Heart left ventricle (tissue), 16 donors: ENCODE measurements at regions not wholly inside any gene's neighbourhood (a gene's known extent, or its start where the extent isn't known, plus 50 kb on each side); places are given as distances from the start of the nearest gene placed in this dataset.

Source experiments
- ATAC-seq, 4 donors: fragments of 200-7000 bp; cut with Tn5 transposase; one replicate each; pipeline ENCODE4 v1.9.1; 2020 to 2022; ENCODE audit warnings: moderate library complexity in 4 of 4, mild to moderate bottlenecking in 3 of 4, moderate number of reproducible peaks in 1 of 4
- DNase-seq, 5 donors: peaks; one replicate each; pipeline ENCODE4 v3.0.0-alpha.2; 2020
- H3K27ac ChIP-seq, 12 donors: fragments of 200-600 bp; sonication (generic) in 4 of 12; one replicate each; pipeline versions ENCODE4 v1.5.0 to v1.8.0; 2016 to 2022; ENCODE audit warnings: mild to moderate bottlenecking in 2 of 12
- H3K27me3 ChIP-seq, 9 donors: fragments of 200-600 bp; sonication (generic) in 2 of 9; one replicate each; pipeline versions ENCODE4 v1.5.1 to v1.8.0; 2016 to 2022; ENCODE audit warnings: mild to moderate bottlenecking in 3 of 9
- H3K36me3 ChIP-seq, 9 donors: fragments of 200-600 bp; sonication (generic) in 2 of 9; one replicate each; pipeline versions ENCODE4 v1.5.0 to v1.8.0; 2018 to 2022; ENCODE audit warnings: mild to moderate bottlenecking in 2 of 9
- H3K4me1 ChIP-seq, 12 donors: fragments of 200-600 bp; sonication (generic) in 4 of 12; one replicate each; pipeline versions ENCODE4 v1.5.0 to v1.8.0; 2016 to 2022; ENCODE audit warnings: mild to moderate bottlenecking in 3 of 12
- H3K4me3 ChIP-seq, 12 donors: fragments of 200-600 bp; sonication (generic) in 4 of 12; one replicate each; pipeline versions ENCODE4 v1.5.0 to v1.8.0; 2017 to 2022; ENCODE audit warnings: mild to moderate bottlenecking in 9 of 12, moderate library complexity in 4 of 12
- H3K9me3 ChIP-seq, 12 donors: fragments of 200-600 bp; sonication (generic) in 4 of 12; one replicate each; pipeline versions ENCODE4 v1.5.0 to v1.8.0; 2016 to 2022; ENCODE audit warnings: mild to moderate bottlenecking in 1 of 12
- POLR2A ChIP-seq, 2 donors: fragments of 450-650 bp; IDR thresholded peaks; one replicate each; pipeline ENCODE4 v1.6.1; 2017; ENCODE audit warnings: antibody characterized with exemption in 2 of 2, mild to moderate bottlenecking in 2 of 2, moderate library complexity in 2 of 2
- WGBS, 4 donors: extraction: QIAGEN DNeasy Blood & Tissue Kit in 2 of 4; methylation state at CpG; one replicate each; pipeline versions ENCODE4 v1.1.5 to v1.1.7; 2013 to 2018; 5-methylcytosine and 5-hydroxymethylcytosine counted together
- intact Hi-C, 10 donors: fragments of 100-400 bp; cut with DNase I; formaldehyde crosslinking; loops; one replicate each; pipeline versions ENCODE4 v1.11.1 to v1.14.2; 2022
- TF ChIP-seq, protein P1 (sequence below), 12 donors: fragments of 200-600 bp; sonication (generic) in 4 of 12; IDR thresholded peaks; one replicate each; pipeline versions ENCODE4 v1.5.0 to v1.8.0; 2018 to 2022; ENCODE audit warnings: antibody characterized with exemption in 12 of 12, mild to moderate bottlenecking in 5 of 12
- donor health status: ischemic (EF 13 %, LVEDD 7.1; RV severe dilation, severe dysfunction).
- donor health status: healthy with polysubstance abuse.
- donor health status: DM: no; HTN: yes; CAD: no.
- donor health status: DM: no; HTN: no; CAD: no.
- donor health status: ischemic (EF 25% LVEDD 6.9; RV normal size, moderate dysfunction).
- donor health status: ischemic (EF 25% LVEDD 5.7; RV mildly dilated, moderate dysfunction).
- donor health status: healthy.
- donor health status: DM: yes; HTN: yes; CAD: no.
- donor health status: ischemic (EF 35%, LVEDD 5.7; RV mildly dilated, moderate dysfunction).
- donor health status: nonischemic (EF 11% LVEDD 7.7; RV severe dilation, severe dysfunction).
- donor health status: DM: yes; HTN: yes; CAD: no.
- donor health status: PGD.
- donor health status: ischemic (EF 29% LVEDD 5.4; RV normal size, mild dysfunction).
- donor health status: nonischemic (EF 23%, LVEDD 6.1; RV moderate dilation, normal function).

GRCh38 chr12:30268041-30268440 is 427.6 kb downstream of the IPO8 start:
- H3K4me1 ChIP-seq = no peaks in the 10 kb centered on the region
- H3K4me3 ChIP-seq = no peak overlapping the region
- WGBS, 4 donors = 91 to 98% (median 95%) methylated on average over 2 of the region's 2 CpGs
- H3K27me3 ChIP-seq = no peaks in the 10 kb centered on the region
- intact Hi-C loops = no loop called here
- H3K27ac ChIP-seq = no peak overlapping the region
- no peak for ATAC-seq
- TF ChIP-seq, protein P1, sequence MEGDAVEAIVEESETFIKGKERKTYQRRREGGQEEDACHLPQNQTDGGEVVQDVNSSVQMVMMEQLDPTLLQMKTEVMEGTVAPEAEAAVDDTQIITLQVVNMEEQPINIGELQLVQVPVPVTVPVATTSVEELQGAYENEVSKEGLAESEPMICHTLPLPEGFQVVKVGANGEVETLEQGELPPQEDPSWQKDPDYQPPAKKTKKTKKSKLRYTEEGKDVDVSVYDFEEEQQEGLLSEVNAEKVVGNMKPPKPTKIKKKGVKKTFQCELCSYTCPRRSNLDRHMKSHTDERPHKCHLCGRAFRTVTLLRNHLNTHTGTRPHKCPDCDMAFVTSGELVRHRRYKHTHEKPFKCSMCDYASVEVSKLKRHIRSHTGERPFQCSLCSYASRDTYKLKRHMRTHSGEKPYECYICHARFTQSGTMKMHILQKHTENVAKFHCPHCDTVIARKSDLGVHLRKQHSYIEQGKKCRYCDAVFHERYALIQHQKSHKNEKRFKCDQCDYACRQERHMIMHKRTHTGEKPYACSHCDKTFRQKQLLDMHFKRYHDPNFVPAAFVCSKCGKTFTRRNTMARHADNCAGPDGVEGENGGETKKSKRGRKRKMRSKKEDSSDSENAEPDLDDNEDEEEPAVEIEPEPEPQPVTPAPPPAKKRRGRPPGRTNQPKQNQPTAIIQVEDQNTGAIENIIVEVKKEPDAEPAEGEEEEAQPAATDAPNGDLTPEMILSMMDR (IDR thresholded peaks at IDR 0.05) = no peak
- TF ChIP-seq POLR2A (IDR thresholded peaks at IDR 0.05) = no peak
- no peaks in the 10 kb centered on the region for H3K36me3 ChIP-seq
- H3K9me3 ChIP-seq = peaks cover 0 to 13% (median 2%) of the 10 kb centered on the region in 12 donors
- no peak for DNase-seq

- no peak overlapping the region for H3K27ac ChIP-seq
- H3K36me3 ChIP-seq = no peaks in the 10 kb centered on the region
- DNase-seq = no peak
- intact Hi-C loops = no loop called here
- WGBS, 4 donors = 56 to 79% (median 62%) methylated on average over 2 of the region's 2 CpGs
- no peaks in the 10 kb centered on the region for H3K27me3 ChIP-seq
- H3K9me3 ChIP-seq = peaks cover 0 to 8% (median 0%) of the 10 kb centered on the region in 12 donors
- no peaks in the 10 kb centered on the region for H3K4me1 ChIP-seq
- TF ChIP-seq, protein P1 (IDR thresholded peaks at IDR 0.05) = no peak
- no peak for TF ChIP-seq POLR2A (IDR thresholded peaks at IDR 0.05)
- no peak for ATAC-seq
- no peak overlapping the region for H3K4me3 ChIP-seq
Observed at GRCh38 chr12:30263434-30263833, 432.2 kb downstream of the IPO8 start.

DNA sequence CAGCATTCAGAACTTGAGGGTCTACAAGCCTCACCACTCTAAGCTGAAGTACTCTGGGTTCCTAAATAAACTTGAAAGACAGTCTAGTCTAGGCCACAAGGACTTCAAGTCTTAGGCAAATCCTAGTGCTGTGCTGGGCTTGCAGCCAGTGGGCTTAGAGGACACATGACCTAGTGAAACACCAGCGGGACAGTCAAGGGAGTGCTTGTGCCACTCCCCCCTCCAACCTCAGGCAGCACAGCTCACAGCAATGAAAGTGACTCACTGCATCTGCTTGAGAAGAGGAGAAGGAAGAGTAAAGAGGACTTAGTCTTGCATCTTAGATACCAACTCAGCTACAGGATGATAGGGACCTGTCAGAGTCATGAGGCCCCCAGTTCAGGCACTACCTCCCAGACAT is 438.1 kb downstream of the IPO8 start:
- WGBS, 4 donors = 38 to 92% (median 77%) methylated on average over 1 of the region's 1 CpG
- intact Hi-C loops = no loop called here

GRCh38 chr12:30251546-30251945 is 444.1 kb downstream of the IPO8 start:
- Histone ChIP-seq H3K9me3 (no peaks in the 10 kb centered on the region), H3K4me1 (no peaks in the 10 kb centered on the region), H3K27ac (no peak overlapping the region), H3K27me3 (no peaks in the 10 kb centered on the region), H3K36me3 (no peaks in the 10 kb centered on the region), H3K4me3 (no peak overlapping the region)
- TF ChIP-seq, protein P1 (IDR thresholded peaks at IDR 0.05) = no peak
- no peak for TF ChIP-seq POLR2A (IDR thresholded peaks at IDR 0.05)
- DNase-seq = no peak
- ATAC-seq = no peak
- intact Hi-C loops = no loop called here
- WGBS, 4 donors = 64 to 75% (median 64%) methylated on average over 5 of the region's 5 CpGs

More for the DNA sequence above, 438.1 kb downstream of the IPO8 start:
- Histone ChIP-seq H3K4me1 (no peaks in the 10 kb centered on the region), H3K27me3 (no peaks in the 10 kb centered on the region), H3K27ac (no peak overlapping the region), H3K36me3 (no peaks in the 10 kb centered on the region), H3K4me3 (no peak overlapping the region), H3K9me3 (no peaks in the 10 kb centered on the region)
- ATAC-seq = peak in 1 of 4 donors; percentile 22
- DNase-seq = no peak
- TF ChIP-seq, protein P1 (IDR thresholded peaks at IDR 0.05) = no peak
- no peak for TF ChIP-seq POLR2A (IDR thresholded peaks at IDR 0.05)
